NB4 (cell line): ENCODE measurements at regions not wholly inside any gene's neighbourhood (a gene's known extent, or its start where the extent isn't known, plus 50 kb on each side); places are given as distances from the start of the nearest gene placed in this dataset.

Source experiments
- MYC ChIP-seq: IDR thresholded peaks from 2 replicates; pipeline ENCODE4 v1.6.1; 2011; ENCODE audit warnings: low read depth, low read length
- POLR2A ChIP-seq: IDR thresholded peaks from 2 replicates; pipeline ENCODE4 v1.6.1; 2011; ENCODE audit warnings: mild to moderate bottlenecking; ENCODE audit not compliant: insufficient read length; ENCODE audit errors: extremely low read depth
- TF ChIP-seq, protein P1 (sequence below): IDR thresholded peaks from one replicate; pipeline ENCODE4 v1.5.1; 2012; ENCODE audit warnings: low read depth, low read length
- TF ChIP-seq, protein P2 (sequence below): IDR thresholded peaks from 2 replicates; pipeline ENCODE4 v1.6.1; 2011; ENCODE audit warnings: low read depth, low read length

GRCh38 chr4:13793020-13793710, 165.6 kb upstream of the BOD1L1 start:
- TF ChIP-seq, protein P1, sequence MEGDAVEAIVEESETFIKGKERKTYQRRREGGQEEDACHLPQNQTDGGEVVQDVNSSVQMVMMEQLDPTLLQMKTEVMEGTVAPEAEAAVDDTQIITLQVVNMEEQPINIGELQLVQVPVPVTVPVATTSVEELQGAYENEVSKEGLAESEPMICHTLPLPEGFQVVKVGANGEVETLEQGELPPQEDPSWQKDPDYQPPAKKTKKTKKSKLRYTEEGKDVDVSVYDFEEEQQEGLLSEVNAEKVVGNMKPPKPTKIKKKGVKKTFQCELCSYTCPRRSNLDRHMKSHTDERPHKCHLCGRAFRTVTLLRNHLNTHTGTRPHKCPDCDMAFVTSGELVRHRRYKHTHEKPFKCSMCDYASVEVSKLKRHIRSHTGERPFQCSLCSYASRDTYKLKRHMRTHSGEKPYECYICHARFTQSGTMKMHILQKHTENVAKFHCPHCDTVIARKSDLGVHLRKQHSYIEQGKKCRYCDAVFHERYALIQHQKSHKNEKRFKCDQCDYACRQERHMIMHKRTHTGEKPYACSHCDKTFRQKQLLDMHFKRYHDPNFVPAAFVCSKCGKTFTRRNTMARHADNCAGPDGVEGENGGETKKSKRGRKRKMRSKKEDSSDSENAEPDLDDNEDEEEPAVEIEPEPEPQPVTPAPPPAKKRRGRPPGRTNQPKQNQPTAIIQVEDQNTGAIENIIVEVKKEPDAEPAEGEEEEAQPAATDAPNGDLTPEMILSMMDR: no peak
- TF ChIP-seq POLR2A (no peak), MYC (no peak)
- TF ChIP-seq, protein P2, sequence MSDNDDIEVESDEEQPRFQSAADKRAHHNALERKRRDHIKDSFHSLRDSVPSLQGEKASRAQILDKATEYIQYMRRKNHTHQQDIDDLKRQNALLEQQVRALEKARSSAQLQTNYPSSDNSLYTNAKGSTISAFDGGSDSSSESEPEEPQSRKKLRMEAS: no peak
